ENCODE measurements at regions not wholly inside any gene's neighbourhood (a gene's known extent, or its start where the extent isn't known, plus 50 kb on each side); places are given as distances from the start of the nearest gene placed in this dataset.

DNA sequence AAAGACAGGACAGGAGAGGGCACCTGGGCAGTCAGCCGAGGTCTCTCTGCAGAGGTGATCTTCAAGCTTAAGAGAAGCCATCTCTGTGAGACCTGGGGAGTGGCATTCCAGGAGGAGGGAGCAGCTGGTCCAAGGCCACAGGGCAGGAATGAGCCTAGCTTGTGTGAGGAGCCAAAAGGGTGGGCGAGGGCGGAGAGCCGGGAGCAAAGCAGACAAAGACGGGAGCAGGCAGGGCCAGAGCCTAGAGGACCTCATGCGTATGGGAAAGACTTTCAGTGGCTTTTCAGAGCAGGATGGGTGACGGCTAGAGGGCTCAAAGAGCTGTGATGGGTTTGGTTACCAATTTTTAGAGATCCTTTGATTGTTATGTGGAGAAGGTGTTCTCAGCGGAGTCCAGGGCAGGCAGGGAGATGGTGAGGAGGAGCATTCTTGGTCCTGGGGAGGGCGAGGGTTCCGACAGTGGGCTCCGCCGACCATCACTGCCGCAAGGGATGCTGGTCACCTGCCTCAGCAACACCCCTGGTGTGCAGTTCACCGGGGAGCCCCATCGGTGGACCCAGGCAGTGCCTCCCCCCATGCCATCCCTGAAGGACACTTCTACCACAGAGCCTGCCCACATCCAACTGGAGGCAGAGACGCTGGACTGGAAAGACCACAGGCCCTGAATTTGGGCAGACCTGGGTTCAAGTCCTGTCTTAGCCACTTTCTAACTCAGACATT lies 122.9 kb upstream of the IRF2BP2 start:
- no peaks in the 10 kb centered on the region for H3K36me3 ChIP-seq (ENCODE audit: control insufficient read depth, insufficient read depth, low read length)
- H3K4me3 ChIP-seq (ENCODE audit: low read depth, low read length): no peak overlapping the region
- no peaks in the 10 kb centered on the region for H3K9me3 ChIP-seq (ENCODE audit: control insufficient read depth, insufficient read depth, low read length)
- no peak overlapping the region for H3K9ac ChIP-seq (ENCODE audit: low read depth, low read length)
- no peaks in the 10 kb centered on the region for H3K4me1 ChIP-seq (ENCODE audit: control insufficient read depth, insufficient read depth, low read length)
- H3K27me3 ChIP-seq (ENCODE audit: control insufficient read depth, insufficient read depth, low read length): no peaks in the 10 kb centered on the region

DNA sequence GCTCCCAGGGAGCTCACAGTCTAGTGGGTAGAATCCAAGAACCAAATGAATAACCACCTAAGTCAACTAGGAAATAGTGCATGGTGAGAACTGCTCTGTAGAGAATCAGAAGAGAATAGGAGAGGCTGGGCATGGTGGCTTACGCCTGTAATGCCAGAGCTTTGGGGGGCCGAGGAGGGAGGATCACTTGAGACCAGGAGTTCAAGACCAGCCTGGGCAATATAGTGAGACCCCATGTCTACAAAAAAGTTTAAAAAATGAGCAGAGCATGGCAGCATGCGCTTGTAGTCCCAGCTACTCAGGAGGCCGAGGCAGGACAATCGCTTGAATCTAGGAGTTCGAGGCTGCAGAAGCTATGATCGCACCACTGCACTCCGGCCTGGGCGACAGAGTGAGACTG lies 122.3 kb upstream of the IRF2BP2 start:
- Histone ChIP-seq H3K9me3 (ENCODE audit: control insufficient read depth, insufficient read depth, low read length) (no peaks in the 10 kb centered on the region), H3K4me1 (ENCODE audit: control insufficient read depth, insufficient read depth, low read length) (no peaks in the 10 kb centered on the region), H3K27me3 (ENCODE audit: control insufficient read depth, insufficient read depth, low read length) (no peaks in the 10 kb centered on the region), H3K4me3 (ENCODE audit: low read depth, low read length) (no peak overlapping the region), H3K9ac (ENCODE audit: low read depth, low read length) (no peak overlapping the region), H3K36me3 (ENCODE audit: control insufficient read depth, insufficient read depth, low read length) (no peaks in the 10 kb centered on the region)

DNA sequence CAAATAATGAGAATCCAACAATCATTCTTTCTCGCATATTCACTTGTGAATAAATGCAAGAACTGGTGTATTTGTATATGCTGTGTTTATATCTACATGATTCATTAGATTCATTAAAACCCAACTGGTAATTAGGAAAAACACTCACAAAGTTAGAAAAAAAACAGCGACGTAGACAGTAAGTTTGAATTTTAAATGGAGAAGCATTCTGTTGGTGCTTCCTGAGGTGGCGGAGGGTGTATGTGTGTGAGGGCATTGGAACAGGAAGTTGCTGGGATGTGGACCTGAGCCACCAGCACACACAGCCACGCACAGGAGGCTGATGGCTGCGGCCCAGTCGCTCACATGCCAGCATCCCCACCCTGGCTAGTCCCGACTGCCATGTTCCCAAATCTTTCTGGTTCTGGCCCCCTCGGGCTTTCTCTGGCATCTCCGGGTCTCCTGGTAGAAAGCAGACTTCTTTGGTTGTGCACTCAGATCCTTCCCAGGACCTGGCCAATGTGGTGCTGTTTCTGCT lies 121.6 kb upstream of the IRF2BP2 start:
- Histone ChIP-seq H3K9me3 (ENCODE audit: control insufficient read depth, insufficient read depth, low read length) (no peaks in the 10 kb centered on the region), H3K9ac (ENCODE audit: low read depth, low read length) (no peak overlapping the region), H3K36me3 (ENCODE audit: control insufficient read depth, insufficient read depth, low read length) (no peaks in the 10 kb centered on the region), H3K27me3 (ENCODE audit: control insufficient read depth, insufficient read depth, low read length) (no peaks in the 10 kb centered on the region), H3K4me1 (ENCODE audit: control insufficient read depth, insufficient read depth, low read length) (no peaks in the 10 kb centered on the region), H3K4me3 (ENCODE audit: low read depth, low read length) (no peak overlapping the region)

DNA sequence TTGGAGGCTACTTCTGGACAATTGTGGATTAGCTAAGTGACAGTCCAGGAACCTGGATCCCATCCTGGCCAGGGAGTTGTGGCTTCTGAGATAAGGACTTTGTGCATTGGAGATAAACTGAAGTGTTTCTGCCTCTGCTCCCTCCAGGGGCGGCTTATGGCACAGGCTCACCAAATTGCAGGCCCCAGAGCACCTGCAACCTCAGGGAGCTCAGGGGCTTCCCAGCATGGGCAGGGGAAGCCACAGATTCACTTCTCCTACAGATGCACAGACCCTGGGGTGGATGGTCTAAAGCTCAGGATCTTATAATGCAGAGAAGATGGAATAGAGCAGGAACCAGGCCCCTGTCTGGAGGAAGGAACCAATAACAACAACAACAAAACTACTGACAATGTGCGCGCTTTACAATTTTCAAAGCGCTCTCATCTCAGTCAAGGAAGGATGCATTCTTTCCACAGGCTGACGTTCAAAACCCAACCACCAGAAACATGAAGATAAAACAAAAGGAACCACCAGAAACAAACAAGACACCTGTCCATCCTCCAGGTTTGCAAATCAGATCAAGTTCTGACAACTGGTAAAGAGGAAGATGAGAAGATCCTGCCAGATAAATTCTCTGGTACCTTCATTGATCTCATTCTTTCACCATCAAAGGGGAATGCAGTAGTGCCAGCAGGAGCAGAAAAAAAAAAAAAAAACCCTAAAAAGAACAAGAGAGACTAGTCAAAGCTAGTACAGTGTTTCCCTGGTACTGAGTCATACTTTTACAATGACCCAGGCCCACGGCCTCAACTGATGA lies 121.0 kb upstream of the IRF2BP2 start:
- H3K9me3 ChIP-seq (ENCODE audit: control insufficient read depth, insufficient read depth, low read length): no peaks in the 10 kb centered on the region
- no peaks in the 10 kb centered on the region for H3K27me3 ChIP-seq (ENCODE audit: control insufficient read depth, insufficient read depth, low read length)
- no peaks in the 10 kb centered on the region for H3K4me1 ChIP-seq (ENCODE audit: control insufficient read depth, insufficient read depth, low read length)
- no peak overlapping the region for H3K9ac ChIP-seq (ENCODE audit: low read depth, low read length)
- no peaks in the 10 kb centered on the region for H3K36me3 ChIP-seq (ENCODE audit: control insufficient read depth, insufficient read depth, low read length)
- no peak overlapping the region for H3K4me3 ChIP-seq (ENCODE audit: low read depth, low read length)

DNA sequence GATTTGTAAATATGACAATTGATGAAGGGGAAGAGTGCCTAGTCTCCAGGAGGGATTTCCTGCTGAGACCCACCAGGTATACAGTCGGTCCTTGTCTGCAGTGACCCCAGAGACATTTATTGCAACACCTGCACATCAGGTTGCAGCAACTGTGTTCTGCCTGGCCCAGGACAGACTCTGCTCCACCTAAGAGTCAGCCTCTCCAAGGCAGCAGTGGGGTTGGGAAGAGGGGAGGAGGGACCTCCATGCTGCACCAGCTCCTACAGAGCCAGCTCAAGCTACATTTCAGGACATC lies 120.4 kb upstream of the IRF2BP2 start:
- Histone ChIP-seq H3K4me1 (ENCODE audit: control insufficient read depth, insufficient read depth, low read length) (no peaks in the 10 kb centered on the region), H3K4me3 (ENCODE audit: low read depth, low read length) (no peak overlapping the region), H3K36me3 (ENCODE audit: control insufficient read depth, insufficient read depth, low read length) (no peaks in the 10 kb centered on the region), H3K27me3 (ENCODE audit: control insufficient read depth, insufficient read depth, low read length) (no peaks in the 10 kb centered on the region), H3K9me3 (ENCODE audit: control insufficient read depth, insufficient read depth, low read length) (no peaks in the 10 kb centered on the region), H3K9ac (ENCODE audit: low read depth, low read length) (no peak overlapping the region)

DNA sequence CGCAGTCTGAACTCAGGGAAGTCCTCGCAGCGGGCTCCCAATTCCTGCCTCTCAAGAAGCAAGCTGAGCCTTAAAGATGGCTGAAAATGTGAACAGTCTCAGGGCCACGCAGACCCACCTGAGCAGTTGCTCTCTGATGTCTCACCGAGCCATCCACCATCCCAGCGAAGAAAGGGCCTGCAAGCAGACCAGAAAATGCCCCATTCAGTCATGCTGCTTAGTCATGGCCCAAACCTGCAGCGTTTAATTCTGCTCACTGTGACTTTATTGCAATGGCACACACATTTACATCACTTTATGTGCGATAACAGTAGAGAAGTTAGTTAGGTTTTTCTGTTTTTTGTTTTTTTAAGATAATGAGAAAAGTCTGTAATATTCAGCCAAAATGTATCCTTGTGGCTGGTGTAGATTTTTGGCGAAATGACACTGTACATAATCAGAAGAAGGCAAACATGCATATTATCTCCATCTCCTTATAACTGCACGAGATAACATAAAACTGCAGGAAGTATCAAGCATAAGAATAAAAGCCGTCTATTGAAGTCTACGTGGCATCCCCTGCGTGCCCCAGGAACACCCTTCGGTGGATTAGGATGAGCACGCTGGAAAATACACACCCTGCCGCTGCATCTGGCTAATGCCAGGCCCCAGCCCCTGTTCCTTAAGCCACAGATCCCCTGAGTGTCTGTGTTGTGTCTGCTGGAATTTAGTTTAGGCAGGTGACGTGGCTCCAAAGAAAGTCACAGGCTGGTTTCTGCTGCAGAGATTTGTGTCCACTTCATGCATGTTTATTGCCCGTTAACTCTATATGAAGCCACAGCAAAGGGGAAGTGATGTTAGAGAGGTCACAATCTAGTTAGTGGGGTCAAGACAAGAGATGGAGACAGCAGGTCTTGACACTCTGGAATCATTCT lies 119.8 kb upstream of the IRF2BP2 start:
- Histone ChIP-seq H3K9ac (ENCODE audit: low read depth, low read length) (no peak overlapping the region), H3K9me3 (ENCODE audit: control insufficient read depth, insufficient read depth, low read length) (no peaks in the 10 kb centered on the region), H3K36me3 (ENCODE audit: control insufficient read depth, insufficient read depth, low read length) (no peaks in the 10 kb centered on the region), H3K27me3 (ENCODE audit: control insufficient read depth, insufficient read depth, low read length) (no peaks in the 10 kb centered on the region), H3K4me3 (ENCODE audit: low read depth, low read length) (no peak overlapping the region), H3K4me1 (ENCODE audit: control insufficient read depth, insufficient read depth, low read length) (peaks cover 3% of the 10 kb centered on the region)

DNA sequence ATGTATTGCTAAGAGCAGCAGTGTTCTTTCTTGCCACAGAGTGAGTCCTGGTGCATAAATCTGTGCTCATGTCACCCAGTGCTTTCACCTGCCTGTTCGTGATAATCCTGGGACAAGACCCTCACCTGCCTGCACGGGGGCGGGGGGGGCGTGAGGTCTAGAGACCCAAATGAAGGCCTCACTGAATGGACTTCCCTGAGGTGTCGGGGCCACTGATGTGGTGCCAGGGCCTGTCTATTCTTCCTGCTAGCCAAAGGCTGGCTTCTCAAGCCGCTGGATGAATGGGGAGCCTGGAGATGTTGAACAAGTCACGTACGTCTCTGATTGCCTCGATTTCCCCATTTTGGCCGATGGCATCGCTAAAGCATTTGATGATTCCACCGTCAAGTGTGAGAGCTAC lies 118.8 kb upstream of the IRF2BP2 start:
- H3K4me1 ChIP-seq (ENCODE audit: control insufficient read depth, insufficient read depth, low read length): peaks cover 3% of the 10 kb centered on the region
- H3K9ac ChIP-seq (ENCODE audit: low read depth, low read length): no peak overlapping the region
- H3K36me3 ChIP-seq (ENCODE audit: control insufficient read depth, insufficient read depth, low read length): no peaks in the 10 kb centered on the region
- no peak overlapping the region for H3K4me3 ChIP-seq (ENCODE audit: low read depth, low read length)
- no peaks in the 10 kb centered on the region for H3K27me3 ChIP-seq (ENCODE audit: control insufficient read depth, insufficient read depth, low read length)
- no peaks in the 10 kb centered on the region for H3K9me3 ChIP-seq (ENCODE audit: control insufficient read depth, insufficient read depth, low read length)

DNA sequence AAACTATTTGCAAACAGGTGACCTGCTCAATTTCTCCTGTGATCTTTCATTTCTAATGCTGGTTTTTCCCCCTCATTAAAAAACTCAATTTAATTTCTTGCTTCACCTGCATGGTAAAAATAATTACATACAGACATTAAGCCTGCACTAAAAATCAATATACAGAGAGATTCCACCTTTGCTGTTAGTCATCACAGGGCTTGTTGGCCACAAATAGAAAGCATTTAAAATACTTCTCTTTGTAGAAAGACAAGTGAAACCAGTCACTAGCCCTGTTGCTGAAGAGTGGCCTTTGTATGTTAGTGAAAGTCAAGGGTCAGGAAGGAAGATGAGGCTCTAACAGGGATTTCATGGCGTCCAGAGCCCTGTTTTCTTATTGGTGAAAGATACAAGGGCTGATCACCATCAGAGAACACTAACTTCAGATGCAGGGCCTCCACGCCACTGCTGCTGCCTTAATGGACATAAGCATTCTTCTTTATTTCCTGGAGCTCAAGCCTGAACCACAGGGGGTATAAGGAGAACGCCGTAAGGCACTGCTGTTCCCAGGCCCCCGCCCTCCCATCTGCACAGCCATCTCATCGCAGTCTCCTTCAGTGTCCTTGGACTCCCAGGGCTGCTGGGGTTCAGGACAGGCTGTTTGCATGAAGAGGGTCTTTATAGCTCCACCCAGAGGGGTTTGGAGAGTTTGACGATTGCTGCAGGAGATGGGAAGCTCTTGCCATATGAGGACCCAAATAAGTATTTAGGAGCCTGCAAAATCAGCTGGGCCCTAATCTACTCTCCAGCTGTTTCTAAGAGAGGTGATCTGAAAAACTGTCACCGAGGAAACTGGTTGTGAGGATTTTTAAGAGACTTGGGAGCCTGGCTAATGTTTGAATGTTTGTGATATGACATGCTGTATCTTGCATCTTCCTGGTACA lies 117.3 kb upstream of the IRF2BP2 start:
- Histone ChIP-seq H3K4me1 (ENCODE audit: control insufficient read depth, insufficient read depth, low read length) (peaks cover 3% of the 10 kb centered on the region), H3K4me3 (ENCODE audit: low read depth, low read length) (no peak overlapping the region), H3K36me3 (ENCODE audit: control insufficient read depth, insufficient read depth, low read length) (no peaks in the 10 kb centered on the region), H3K9me3 (ENCODE audit: control insufficient read depth, insufficient read depth, low read length) (no peaks in the 10 kb centered on the region), H3K27me3 (ENCODE audit: control insufficient read depth, insufficient read depth, low read length) (no peaks in the 10 kb centered on the region), H3K9ac (ENCODE audit: low read depth, low read length) (no peak overlapping the region)

DNA sequence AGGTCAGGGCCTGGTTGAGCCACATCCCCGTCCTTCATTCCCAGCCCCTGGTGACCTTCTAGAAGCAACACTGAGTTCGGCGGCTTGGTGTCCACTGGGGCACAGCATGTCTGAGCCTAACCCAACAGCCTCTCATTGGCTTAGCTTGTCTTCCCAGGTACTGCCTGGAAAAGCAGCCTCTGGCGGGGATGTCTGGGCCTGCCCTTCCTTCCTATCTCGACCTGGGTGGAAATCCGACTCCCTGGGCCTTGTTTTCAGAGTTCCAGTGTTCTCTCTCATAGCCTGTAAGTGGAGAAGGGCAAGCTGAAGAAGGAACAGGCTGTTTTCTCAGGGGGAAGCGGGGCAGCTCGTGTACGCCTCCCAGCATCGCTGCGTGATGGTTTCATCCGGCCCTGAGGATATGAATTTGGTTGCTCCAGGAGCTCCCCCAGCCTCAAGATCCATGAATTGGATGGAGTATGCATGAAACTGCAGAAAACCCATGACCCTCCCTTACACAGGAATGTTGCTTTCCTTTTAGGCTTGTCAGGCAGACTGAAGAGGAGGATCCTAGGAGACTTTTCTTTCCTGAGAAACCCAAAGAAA lies 116.5 kb upstream of the IRF2BP2 start:
- Histone ChIP-seq H3K4me3 (ENCODE audit: low read depth, low read length) (no peak overlapping the region), H3K9me3 (ENCODE audit: control insufficient read depth, insufficient read depth, low read length) (no peaks in the 10 kb centered on the region), H3K27me3 (ENCODE audit: control insufficient read depth, insufficient read depth, low read length) (no peaks in the 10 kb centered on the region), H3K9ac (ENCODE audit: low read depth, low read length) (no peak overlapping the region), H3K4me1 (ENCODE audit: control insufficient read depth, insufficient read depth, low read length) (peaks cover 3% of the 10 kb centered on the region), H3K36me3 (ENCODE audit: control insufficient read depth, insufficient read depth, low read length) (no peaks in the 10 kb centered on the region)

DNA sequence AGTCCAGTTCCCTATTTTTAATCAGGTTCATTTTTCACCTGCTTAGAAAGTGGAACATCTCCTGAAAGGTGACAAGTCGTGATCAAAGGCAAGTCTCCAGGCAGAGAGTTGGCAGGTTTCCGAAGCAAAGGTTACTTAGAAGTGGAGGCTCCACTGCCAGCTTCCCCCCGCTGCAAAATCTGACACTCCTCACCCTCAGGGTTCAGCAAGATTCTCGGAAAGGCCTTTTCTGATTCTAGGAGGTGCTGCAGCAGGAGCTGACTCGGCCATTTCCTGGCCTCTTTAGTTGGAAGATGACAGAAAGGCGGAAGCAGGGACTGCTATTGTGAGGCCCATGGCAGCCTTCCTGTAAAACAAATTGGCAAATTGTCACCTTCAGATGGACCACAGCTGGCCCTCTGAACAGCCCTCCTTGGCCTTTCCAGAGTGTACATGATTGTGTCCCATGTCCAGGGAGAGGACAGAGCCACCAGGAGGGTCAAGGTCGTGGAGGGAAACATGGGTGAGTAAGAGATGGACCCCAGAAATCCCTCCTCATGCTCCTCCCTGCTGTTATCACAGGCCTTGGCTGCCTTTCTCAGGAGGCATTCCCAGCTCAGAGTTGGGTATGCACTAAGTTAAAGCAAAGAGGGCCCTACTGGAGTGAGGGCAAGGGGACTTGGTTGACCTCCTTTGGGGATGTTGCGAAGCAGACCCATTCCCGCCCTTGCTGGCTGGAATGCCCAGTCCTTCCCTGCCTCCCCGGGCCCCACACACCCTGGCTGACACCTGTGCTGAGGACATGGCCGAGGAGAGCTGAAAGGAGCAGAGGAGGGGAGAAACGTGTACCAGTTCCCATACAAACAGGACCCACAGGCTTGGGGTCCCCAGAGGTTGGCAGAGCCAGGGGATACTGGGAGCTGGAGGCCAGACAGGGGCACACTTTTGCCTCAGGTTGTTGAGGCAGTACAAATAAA lies 115.5 kb upstream of the IRF2BP2 start:
- Histone ChIP-seq H3K9me3 (ENCODE audit: control insufficient read depth, insufficient read depth, low read length) (no peaks in the 10 kb centered on the region), H3K4me1 (ENCODE audit: control insufficient read depth, insufficient read depth, low read length) (peaks cover 3% of the 10 kb centered on the region), H3K4me3 (ENCODE audit: low read depth, low read length) (no peak overlapping the region), H3K36me3 (ENCODE audit: control insufficient read depth, insufficient read depth, low read length) (no peaks in the 10 kb centered on the region), H3K27me3 (ENCODE audit: control insufficient read depth, insufficient read depth, low read length) (no peaks in the 10 kb centered on the region), H3K9ac (ENCODE audit: low read depth, low read length) (no peak overlapping the region)

Data from iPS-15b (cell line).